ENCODE measurements at regions not wholly inside any gene's neighbourhood (a gene's known extent, or its start where the extent isn't known, plus 50 kb on each side); places are given as distances from the start of the nearest gene placed in this dataset.

GRCh38 chr20:59382907-59383306 is 82.5 kb downstream of the EDN3 start:
- Histone ChIP-seq H4K91ac (ENCODE audit: insufficient read length, low read depth, low read length) (no peak overlapping the region), H3K27me3 (ENCODE audit: insufficient read depth, low read length) (no peaks in the 10 kb centered on the region), H3K4me1 (ENCODE audit: insufficient read depth, low read length) (no peaks in the 10 kb centered on the region), H2AFZ (ENCODE audit: low read length) (no peak overlapping the region), H4K8ac (replicated peaks; ENCODE audit: insufficient read length, low read depth, low read length) (no peak overlapping the region), H2BK5ac (ENCODE audit: insufficient read length, low read length) (no peak overlapping the region), H2BK12ac (ENCODE audit: insufficient read length, low read depth, low read length) (no peak overlapping the region), H3K27ac (ENCODE audit: insufficient read length, low read depth, low read length) (no peak overlapping the region), H3K4ac (ENCODE audit: low read depth, low read length) (no peak overlapping the region), H3K79me1 (ENCODE audit: insufficient read depth, low read depth, low read length, poor library complexity, severe bottlenecking) (no peaks in the 10 kb centered on the region), H3K23ac (ENCODE audit: insufficient read length, low read depth, low read length) (no peak overlapping the region), H2AK5ac (ENCODE audit: insufficient read length, low read length) (no peak overlapping the region), H3K14ac (ENCODE audit: insufficient read depth, low read length) (no peak overlapping the region; the same call in 1 of the 2 replicates), H3K4me2 (ENCODE audit: insufficient read depth, insufficient read length, low read length) (no peak overlapping the region), H3K79me2 (ENCODE audit: insufficient read depth, low read length) (no peaks in the 10 kb centered on the region), H3K23me2 (ENCODE audit: insufficient read length, low read depth, low read length, poor library complexity, severe bottlenecking) (no peaks in the 10 kb centered on the region), H3T11ph (ENCODE audit: low read length) (no peak overlapping the region), H2BK120ac (ENCODE audit: low read depth, low read length, poor library complexity, severe bottlenecking) (no peak overlapping the region), H2BK15ac (ENCODE audit: low read depth, low read length) (no peak overlapping the region), H3K9ac (ENCODE audit: extremely low read depth, insufficient read length, low read length) (no peak overlapping the region), H4K20me1 (ENCODE audit: control insufficient read depth, insufficient read depth, insufficient read length) (no peaks in the 10 kb centered on the region), H3K18ac (ENCODE audit: insufficient read length, low read depth, low read length) (no peak overlapping the region), H3K56ac (ENCODE audit: insufficient read length, low read depth, low read length) (no peak overlapping the region), H4K5ac (ENCODE audit: insufficient read length, low read depth, low read length) (no peak overlapping the region), H3K9me3 (ENCODE audit: control insufficient read depth, low read depth, low read length) (no peaks in the 10 kb centered on the region), H2BK20ac (ENCODE audit: low read depth, low read length, poor library complexity, severe bottlenecking) (no peak overlapping the region)
- no peak for TF ChIP-seq CTCF (conservative IDR thresholded peaks at IDR 0.05)
- no peak overlapping the region for H3K27ac Mint-ChIP-seq
- no peaks in the 10 kb centered on the region for H3K9me3 Mint-ChIP-seq
- peaks cover 19 to 23% of the 10 kb centered on the region in 2 experiments for H3K4me1 Mint-ChIP-seq
- no peaks in the 10 kb centered on the region for H3K36me3 Mint-ChIP-seq (ENCODE audit: insufficient read depth in 1 of 3, low read depth in 3 of 3)
- peaks cover 38% of the 10 kb centered on the region for H3K27me3 Mint-ChIP-seq (ENCODE audit: low read depth)
- H3K4me3 Mint-ChIP-seq, result no peak overlapping the region
- no peak for DNase-seq
- WGBS (ENCODE audit: extremely low coverage, insufficient read length, low lambda C conversion rate), result no CpG with 5 or more reads among the region's 10 CpGs

Measured in H9 (cell line).